Neural cell (in vitro differentiated cells): ENCODE measurements at regions not wholly inside any gene's neighbourhood (a gene's known extent, or its start where the extent isn't known, plus 50 kb on each side); places are given as distances from the start of the nearest gene placed in this dataset.

Source experiments
- EP300 ChIP-seq: fragments of 450-650 bp; conservative IDR thresholded peaks from 2 replicates; pipeline ENCODE4 v1.6.1; 2014; ENCODE audit warnings: antibody characterized with exemption, mild to moderate bottlenecking, moderate library complexity; ENCODE audit not compliant: poor library complexity, severe bottlenecking
- EZH2 ChIP-seq: fragments of 200-600, 300-800 bp; shearing (Covaris generic), sonication (generic); IDR thresholded peaks from 2 replicates; pipeline ENCODE4 v1.6.1; 2014; ENCODE audit warnings: antibody characterized with exemption, low read length, borderline replicate concordance, mild to moderate bottlenecking; ENCODE audit not compliant: insufficient read depth, poor library complexity, severe bottlenecking
- POLR2AphosphoS5 ChIP-seq: IDR thresholded peaks from 2 replicates; pipeline ENCODE4 v1.6.1; 2012
- RAD21 ChIP-seq: fragments of 450-650 bp; conservative IDR thresholded peaks from 2 replicates; pipeline ENCODE4 v1.6.1; 2014; ENCODE audit warnings: antibody characterized with exemption, mild to moderate bottlenecking, moderate library complexity
- SMC3 ChIP-seq: fragments of 450-650 bp; conservative IDR thresholded peaks from 2 replicates; pipeline ENCODE4 v1.6.1; 2014; ENCODE audit warnings: antibody characterized with exemption, mild to moderate bottlenecking, moderate library complexity; ENCODE audit not compliant: poor library complexity
- TAF1 ChIP-seq: IDR thresholded peaks from 2 replicates; pipeline ENCODE4 v1.6.1; 2012; ENCODE audit warnings: low read depth
- TF ChIP-seq, protein P1 (sequence below): fragments of 450-650 bp; IDR thresholded peaks from 2 replicates; pipeline ENCODE4 v1.5.1; 2014; ENCODE audit warnings: antibody characterized with exemption, mild to moderate bottlenecking, moderate library complexity; ENCODE audit not compliant: poor library complexity, severe bottlenecking

DNA sequence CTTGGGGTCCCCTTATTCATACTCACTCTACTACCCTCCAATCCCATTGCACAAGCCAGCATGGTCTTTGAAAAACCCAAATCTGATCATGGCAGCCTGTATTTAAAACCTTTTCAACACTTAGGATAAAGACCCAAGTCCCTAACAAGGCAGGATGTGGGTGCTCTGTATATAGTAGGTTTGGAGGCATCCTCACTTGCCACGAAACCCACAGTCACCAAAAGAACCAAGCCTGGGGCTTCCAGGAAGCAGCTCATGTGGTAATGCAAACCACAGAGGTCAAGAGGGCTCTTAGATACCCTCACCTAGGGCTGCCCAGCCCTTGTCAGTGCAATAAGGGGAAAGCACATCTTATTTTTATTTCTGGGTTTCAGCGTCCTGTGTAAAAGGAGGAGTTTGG, 218.6 kb upstream of the ASIC2 start:
- TF ChIP-seq, protein P1, sequence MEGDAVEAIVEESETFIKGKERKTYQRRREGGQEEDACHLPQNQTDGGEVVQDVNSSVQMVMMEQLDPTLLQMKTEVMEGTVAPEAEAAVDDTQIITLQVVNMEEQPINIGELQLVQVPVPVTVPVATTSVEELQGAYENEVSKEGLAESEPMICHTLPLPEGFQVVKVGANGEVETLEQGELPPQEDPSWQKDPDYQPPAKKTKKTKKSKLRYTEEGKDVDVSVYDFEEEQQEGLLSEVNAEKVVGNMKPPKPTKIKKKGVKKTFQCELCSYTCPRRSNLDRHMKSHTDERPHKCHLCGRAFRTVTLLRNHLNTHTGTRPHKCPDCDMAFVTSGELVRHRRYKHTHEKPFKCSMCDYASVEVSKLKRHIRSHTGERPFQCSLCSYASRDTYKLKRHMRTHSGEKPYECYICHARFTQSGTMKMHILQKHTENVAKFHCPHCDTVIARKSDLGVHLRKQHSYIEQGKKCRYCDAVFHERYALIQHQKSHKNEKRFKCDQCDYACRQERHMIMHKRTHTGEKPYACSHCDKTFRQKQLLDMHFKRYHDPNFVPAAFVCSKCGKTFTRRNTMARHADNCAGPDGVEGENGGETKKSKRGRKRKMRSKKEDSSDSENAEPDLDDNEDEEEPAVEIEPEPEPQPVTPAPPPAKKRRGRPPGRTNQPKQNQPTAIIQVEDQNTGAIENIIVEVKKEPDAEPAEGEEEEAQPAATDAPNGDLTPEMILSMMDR = no peak
- TF ChIP-seq SMC3 = no peak
- no peak for TF ChIP-seq EZH2
- TF ChIP-seq POLR2AphosphoS5 = no peak
- no peak for TF ChIP-seq EP300
- no peak for TF ChIP-seq TAF1
- TF ChIP-seq RAD21 = no peak
